Muscle layer of duodenum (tissue), 2 donors: ENCODE measurements at regions not wholly inside any gene's neighbourhood (a gene's known extent, or its start where the extent isn't known, plus 50 kb on each side); places are given as distances from the start of the nearest gene placed in this dataset.
"Not testable (repeated sequence)": the region's sequence is repeated elsewhere in the genome, so short reads cannot be mapped to it uniquely, and the experiment has no call there.

Source experiments
- H3K27ac ChIP-seq: one replicate; pipeline ENCODE4 v1.7.0; 2013; ENCODE audit warnings: mild to moderate bottlenecking, low read length
- H3K27me3 ChIP-seq: one replicate; pipeline ENCODE4 v1.7.0; 2013; ENCODE audit warnings: low read depth, mild to moderate bottlenecking, control low read depth, low read length
- H3K36me3 ChIP-seq, 2 donors: one replicate each; pipeline ENCODE4 v1.7.0; 2013; ENCODE audit warnings: low read length in 2 of 2, control low read depth in 1 of 2, mild to moderate bottlenecking in 1 of 2; ENCODE audit not compliant: insufficient read depth in 2 of 2, control insufficient read depth in 1 of 2
- H3K4me1 ChIP-seq, 2 donors: one replicate each; pipeline ENCODE4 v1.7.0; 2013; ENCODE audit warnings: low read length in 2 of 2, mild to moderate bottlenecking in 2 of 2, control low read depth in 1 of 2, moderate library complexity in 1 of 2; ENCODE audit not compliant: insufficient read depth in 2 of 2, control insufficient read depth in 1 of 2
- H3K4me3 ChIP-seq, 2 donors: one replicate each; pipeline ENCODE4 v1.7.0; 2013; ENCODE audit warnings: low read length in 2 of 2, low read depth in 1 of 2, mild to moderate bottlenecking in 1 of 2
- H3K9me3 ChIP-seq, 2 donors: one replicate each; pipeline ENCODE4 v1.7.0; 2013; ENCODE audit warnings: low read length in 2 of 2, control low read depth in 1 of 2, mild to moderate bottlenecking in 1 of 2; ENCODE audit not compliant: control insufficient read depth in 1 of 2
- donor health status: healthy.

- Histone ChIP-seq H3K4me1 (no peaks in the 10 kb centered on the region), H3K9me3 (peaks cover 0 to 9% of the 10 kb centered on the region in 2 donors), H3K27me3 (no peaks in the 10 kb centered on the region), H3K36me3 (no peaks in the 10 kb centered on the region), H3K27ac (no peak overlapping the region), H3K4me3 (no peak overlapping the region)
These were observed 384.4 kb upstream of the KLF6 start for GRCh38 chr10:4169448-4169847.

GRCh38 chr10:4167216-4167615 is 382.2 kb upstream of the KLF6 start:
- H3K4me3 ChIP-seq, result no peak overlapping the region
- peaks cover 0 to 3% of the 10 kb centered on the region in 2 donors for H3K9me3 ChIP-seq
- H3K27ac ChIP-seq, result no peak overlapping the region
- H3K36me3 ChIP-seq, result no peaks in the 10 kb centered on the region
- H3K27me3 ChIP-seq, result no peaks in the 10 kb centered on the region
- H3K4me1 ChIP-seq, result no peaks in the 10 kb centered on the region

GRCh38 chr10:4162571-4163286 is 377.7 kb upstream of the KLF6 start:
- Histone ChIP-seq H3K36me3 (no peaks in the 10 kb centered on the region), H3K27ac (no peak overlapping the region), H3K4me3 (no peak overlapping the region), H3K27me3 (no peaks in the 10 kb centered on the region), H3K4me1 (no peaks in the 10 kb centered on the region), H3K9me3 (no peaks in the 10 kb centered on the region)

- no peak overlapping the region for H3K27ac ChIP-seq
- no peaks in the 10 kb centered on the region for H3K27me3 ChIP-seq
- no peak overlapping the region for H3K4me3 ChIP-seq
- no peaks in the 10 kb centered on the region for H3K9me3 ChIP-seq
- no peaks in the 10 kb centered on the region for H3K36me3 ChIP-seq
- H3K4me1 ChIP-seq, result no peaks in the 10 kb centered on the region
These were observed 374.2 kb upstream of the KLF6 start for GRCh38 chr10:4159173-4159572.

GRCh38 chr10:4154191-4154715 is 369.2 kb upstream of the KLF6 start:
- H3K4me1 ChIP-seq, result no peaks in the 10 kb centered on the region
- H3K27ac ChIP-seq, result no peak overlapping the region
- no peak overlapping the region for H3K4me3 ChIP-seq
- H3K36me3 ChIP-seq, result no peaks in the 10 kb centered on the region
- H3K9me3 ChIP-seq, result no peaks in the 10 kb centered on the region
- no peaks in the 10 kb centered on the region for H3K27me3 ChIP-seq

- Histone ChIP-seq H3K27ac (no peak overlapping the region), H3K9me3 (no peaks in the 10 kb centered on the region), H3K36me3 (no peaks in the 10 kb centered on the region), H3K27me3 (no peaks in the 10 kb centered on the region), H3K4me1 (no peaks in the 10 kb centered on the region), H3K4me3 (no peak overlapping the region)
These were observed 366.5 kb upstream of the KLF6 start for GRCh38 chr10:4151466-4151865.

- Histone ChIP-seq H3K4me3 (no peak overlapping the region), H3K27ac (no peak overlapping the region), H3K27me3 (no peaks in the 10 kb centered on the region), H3K36me3 (no peaks in the 10 kb centered on the region), H3K9me3 (no peaks in the 10 kb centered on the region), H3K4me1 (no peaks in the 10 kb centered on the region)
These were observed 365.7 kb upstream of the KLF6 start for GRCh38 chr10:4150676-4151075.

GRCh38 chr10:4149460-4149859 is 364.5 kb upstream of the KLF6 start:
- H3K4me1 ChIP-seq, H3K4me3 ChIP-seq, H3K9me3 ChIP-seq, H3K27me3 ChIP-seq, H3K27ac ChIP-seq, H3K36me3 ChIP-seq: not testable (repeated sequence)

GRCh38 chr10:4147245-4147644 is 362.2 kb upstream of the KLF6 start:
- Histone ChIP-seq H3K27me3 (no peaks in the 10 kb centered on the region), H3K9me3 (no peaks in the 10 kb centered on the region), H3K4me3 (no peak overlapping the region), H3K36me3 (no peaks in the 10 kb centered on the region), H3K4me1 (no peaks in the 10 kb centered on the region), H3K27ac (no peak overlapping the region)

- H3K36me3 ChIP-seq, result no peaks in the 10 kb centered on the region
- H3K27ac ChIP-seq, result no peak overlapping the region
- peaks cover 0 to 18% of the 10 kb centered on the region in 2 donors for H3K9me3 ChIP-seq
- H3K4me3 ChIP-seq, result no peak overlapping the region
- no peaks in the 10 kb centered on the region for H3K27me3 ChIP-seq
- H3K4me1 ChIP-seq, result no peaks in the 10 kb centered on the region
These were observed 359.8 kb upstream of the KLF6 start for GRCh38 chr10:4144817-4145216.

GRCh38 chr10:4141471-4141870 is 356.5 kb upstream of the KLF6 start:
- Histone ChIP-seq H3K4me3 (no peak overlapping the region), H3K4me1 (no peaks in the 10 kb centered on the region), H3K27me3 (no peaks in the 10 kb centered on the region), H3K36me3 (no peaks in the 10 kb centered on the region), H3K27ac (no peak overlapping the region), H3K9me3 (peaks cover 0 to 18% of the 10 kb centered on the region in 2 donors)

GRCh38 chr10:4138146-4138721 is 353.2 kb upstream of the KLF6 start:
- no peak overlapping the region for H3K4me3 ChIP-seq
- H3K9me3 ChIP-seq, result peaks cover 0 to 18% of the 10 kb centered on the region in 2 donors
- H3K27me3 ChIP-seq, result no peaks in the 10 kb centered on the region
- H3K27ac ChIP-seq, result no peak overlapping the region
- no peaks in the 10 kb centered on the region for H3K36me3 ChIP-seq
- no peaks in the 10 kb centered on the region for H3K4me1 ChIP-seq
